ENCODE measurements at regions not wholly inside any gene's neighbourhood (a gene's known extent, or its start where the extent isn't known, plus 50 kb on each side); places are given as distances from the start of the nearest gene placed in this dataset.

GRCh38 chr6:20326422-20326728 lies 75.3 kb upstream of the E2F3 start:
- TF ChIP-seq CTCF (IDR thresholded peaks at IDR 0.05) (no peak), POLR2A (IDR thresholded peaks at IDR 0.05) (no peak), POLR2AphosphoS5 (IDR thresholded peaks at IDR 0.05) (no peak), EP300 (IDR thresholded peaks at IDR 0.05) (no peak)
